ENCODE measurements at regions not wholly inside any gene's neighbourhood (a gene's known extent, or its start where the extent isn't known, plus 50 kb on each side); places are given as distances from the start of the nearest gene placed in this dataset.

- DNase-seq, result no peak
- Histone ChIP-seq H4K20me1 (ENCODE audit: insufficient read depth) (no peaks in the 10 kb centered on the region), H3K79me2 (ENCODE audit: insufficient read depth) (no peaks in the 10 kb centered on the region), H3K9ac (no peak overlapping the region), H3K9me3 (no peaks in the 10 kb centered on the region), H3K27ac (ENCODE audit: low read depth in 2 of 2, low read length in 1 of 2) (no peak overlapping the region), H3K27me3 (ENCODE audit: insufficient read depth) (no peaks in the 10 kb centered on the region), H3K4me2 (no peak overlapping the region), H3K4me3 (ENCODE audit: low read depth in 2 of 2, low read length in 1 of 2) (no peak overlapping the region), H3F3A (replicated peaks; ENCODE audit: insufficient read depth) (no peaks in the 10 kb centered on the region), H3K4me1 (ENCODE audit: control insufficient read depth in 1 of 2, insufficient read depth in 2 of 2, low read depth in 1 of 2, low read length in 1 of 2) (peaks cover 0 to 9% of the 10 kb centered on the region in 2 experiments; a peak in 1 of 4 replicates), H2AFZ (ENCODE audit: low read depth) (no peak overlapping the region), H3K9me2 (no peaks in the 10 kb centered on the region), H3K36me3 (replicated peaks in 1 of 2; ENCODE audit: control insufficient read depth in 1 of 2, insufficient read depth in 2 of 2, low read length in 1 of 2) (no peaks in the 10 kb centered on the region)
- 36% methylated on average over 2 of the region's 2 CpGs for WGBS (ENCODE audit: low lambda C conversion rate)
- TF ChIP-seq EZH2phosphoT487 (IDR thresholded peaks at IDR 0.05; ENCODE audit: borderline replicate concordance, low read depth) (no peak), USF1 (IDR thresholded peaks at IDR 0.05; ENCODE audit: borderline replicate concordance, low read depth) (no peak), MEF2A (IDR thresholded peaks at IDR 0.05; ENCODE audit: borderline replicate concordance, low read depth) (no peak), FOSL2 (IDR thresholded peaks at IDR 0.05; ENCODE audit: borderline replicate concordance, low read depth) (no peak), JUND (IDR thresholded peaks at IDR 0.05) (no peak), REST (IDR thresholded peaks at IDR 0.05; ENCODE audit: low read depth, low read length) (no peak), CTCF (IDR thresholded peaks at IDR 0.05) (no peak), NRF1 (IDR thresholded peaks at IDR 0.05; ENCODE audit: low read depth, low read length) (no peak), CHD2 (IDR thresholded peaks at IDR 0.05; ENCODE audit: low read length, partially characterized antibody) (no peak), YY1 (IDR thresholded peaks at IDR 0.05; ENCODE audit: low read depth) (no peak), FOXM1 (IDR thresholded peaks at IDR 0.05; ENCODE audit: low read depth) (no peak), POLR2AphosphoS5 (IDR thresholded peaks at IDR 0.05; ENCODE audit: low read depth, low read length) (no peak), MAX (IDR thresholded peaks at IDR 0.05; ENCODE audit: low read depth) (no peak), GATA2 (CRISPR knock-in tag; IDR thresholded peaks at IDR 0.05) (no peak), RAD21 (IDR thresholded peaks at IDR 0.05; ENCODE audit: low read length) (no peak), ZBTB33 (IDR thresholded peaks at IDR 0.05; ENCODE audit: borderline replicate concordance, low read depth) (no peak)
- POLR2A ChIA-PET, result no interaction called here
- CTCF ChIA-PET, result interaction anchor here (0.9 kb wide), 1 partner anchor 388 kb away, joined by 3 read pairs; no protein-coding TSS in a partner anchor
Measured at GRCh38 chr2:16099326-16099725, 159.0 kb downstream of the MYCN start.
